ENCODE measurements at regions not wholly inside any gene's neighbourhood (a gene's known extent, or its start where the extent isn't known, plus 50 kb on each side); places are given as distances from the start of the nearest gene placed in this dataset.

DNA sequence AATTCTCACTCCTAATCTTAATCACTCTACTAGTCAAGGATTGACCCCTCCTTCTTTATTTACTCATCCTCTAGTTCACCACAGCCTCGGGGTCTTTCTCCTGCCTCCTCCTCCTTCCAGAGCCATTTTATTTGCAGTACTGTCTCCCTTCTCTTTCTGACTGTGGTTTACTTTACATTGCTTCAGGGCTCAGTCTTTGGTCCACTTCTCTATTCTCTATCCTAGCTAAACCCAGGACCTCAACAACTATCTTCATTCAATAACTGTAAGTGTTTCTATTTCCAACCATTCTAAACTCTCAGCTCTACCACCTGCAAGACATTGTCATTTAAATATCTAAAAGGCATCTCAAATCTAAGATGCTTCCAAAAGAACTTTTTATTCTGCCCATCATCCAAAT lies 493.8 kb downstream of the TTLL7 start:
- TF ChIP-seq CTCF (IDR thresholded peaks at IDR 0.05) (no peak), POLR2A (IDR thresholded peaks at IDR 0.05; ENCODE audit: low read depth) (no peak), EP300 (IDR thresholded peaks at IDR 0.05) (no peak), POLR2AphosphoS5 (IDR thresholded peaks at IDR 0.05) (no peak)
